SK-N-SH (cell line): ENCODE measurements at regions not wholly inside any gene's neighbourhood (a gene's known extent, or its start where the extent isn't known, plus 50 kb on each side); places are given as distances from the start of the nearest gene placed in this dataset.

Experiments used
- CTCF ChIA-PET: fragments of 300-600, 350-600 bp; formaldehyde crosslinking; extraction: SDS; loops from one replicate; lab custom pipeline; 2021; lab: Yijun Ruan, JAX
- POLR2A ChIA-PET: fragments of 350-600 bp; sonication (Branson Sonifier 250); formaldehyde crosslinking; extraction: SDS; loops from one replicate; lab custom pipeline; 2020; ENCODE audit warnings: antibody characterized with exemption, inconsistent platforms; lab: Yijun Ruan, JAX
- DNase-seq: peaks from one replicate; pipeline ENCODE4 v3.0.0; 2012
- H2AFZ ChIP-seq: fragments of 200-600 bp; sonication (generic); 2 replicates; pipeline ENCODE4 v1.8.1; 2016; ENCODE audit warnings: antibody characterized with exemption, mild to moderate bottlenecking, low read depth
- H3F3A ChIP-seq: fragments of 200-600 bp; sonication (generic); replicated peaks from 2 replicates; pipeline ENCODE3; 2016; ENCODE audit warnings: antibody characterized with exemption, mild to moderate bottlenecking; ENCODE audit not compliant: insufficient read depth
- H3K27ac ChIP-seq, 2 experiments: fragments of 200-500 bp in 1 of 2; fragments of 200-600 bp in 1 of 2; sonication (Bioruptor generic) in 1 of 2; sonication (generic), shearing (Covaris generic) in 1 of 2; 2 replicates each; pipeline versions ENCODE4 v1.5.1 to v1.6.1; 2014 to 2016; ENCODE audit warnings: low read depth in 2 of 2, inconsistent platforms in 1 of 2, low read length in 1 of 2, mild to moderate bottlenecking in 1 of 2, mixed read lengths in 1 of 2
- H3K27me3 ChIP-seq: fragments of 200-600 bp; sonication (generic), shearing (Covaris generic); 2 replicates; pipeline ENCODE4 v1.6.1; 2016; ENCODE audit warnings: mixed run types; ENCODE audit not compliant: insufficient read depth
- H3K36me3 ChIP-seq, 2 experiments: fragments of 200-500 bp in 1 of 2; fragments of 200-600 bp in 1 of 2; sonication (Bioruptor generic) in 1 of 2; sonication (generic) in 1 of 2; replicated peaks in 1 of 2; 2 replicates each; pipeline versions ENCODE3 to v1.5.1; 2014 to 2016; ENCODE audit warnings: low read length in 1 of 2, mild to moderate bottlenecking in 1 of 2; ENCODE audit not compliant: insufficient read depth in 2 of 2, control insufficient read depth in 1 of 2
- H3K4me1 ChIP-seq, 2 experiments: fragments of 200-500 bp in 1 of 2; fragments of 200-600 bp in 1 of 2; sonication (Bioruptor generic) in 1 of 2; sonication (generic), shearing (Covaris generic) in 1 of 2; 2 replicates each; pipeline versions ENCODE4 v1.5.1 to v1.6.1; 2014 to 2016; ENCODE audit warnings: low read depth in 1 of 2, low read length in 1 of 2, mixed run types in 1 of 2; ENCODE audit not compliant: insufficient read depth in 2 of 2, control insufficient read depth in 1 of 2
- H3K4me2 ChIP-seq: fragments of 200-600 bp; sonication (generic), shearing (Covaris generic); 2 replicates; pipeline ENCODE4 v1.6.1; 2017; ENCODE audit warnings: mixed run types
- H3K4me3 ChIP-seq, 2 experiments: fragments of 200-500 bp in 1 of 2; fragments of 200-600 bp in 1 of 2; sonication (Bioruptor generic) in 1 of 2; sonication (generic), shearing (Covaris generic) in 1 of 2; 2 replicates each; pipeline versions ENCODE4 v1.5.1 to v1.8.1; 2014 to 2016; ENCODE audit warnings: low read depth in 2 of 2, inconsistent platforms in 1 of 2, low read length in 1 of 2, mild to moderate bottlenecking in 1 of 2, mixed read lengths in 1 of 2, moderate library complexity in 1 of 2
- H3K79me2 ChIP-seq: fragments of 200-600 bp; sonication (generic); 2 replicates; pipeline ENCODE4 v1.8.1; 2017; ENCODE audit warnings: mild to moderate bottlenecking; ENCODE audit not compliant: insufficient read depth
- H3K9ac ChIP-seq: fragments of 200-600 bp; sonication (generic); 2 replicates; pipeline ENCODE4 v1.6.1; 2017; ENCODE audit warnings: mixed run types
- H3K9me2 ChIP-seq: fragments of 200-600 bp; sonication (generic); 2 replicates; pipeline ENCODE4 v1.6.1; 2017; ENCODE audit warnings: mixed run types
- H3K9me3 ChIP-seq: fragments of 200-600 bp; sonication (generic); 2 replicates; pipeline ENCODE4 v1.6.1; 2017; ENCODE audit warnings: mixed run types, mild to moderate bottlenecking, moderate library complexity
- H4K20me1 ChIP-seq: fragments of 200-600 bp; sonication (generic); 2 replicates; pipeline ENCODE4 v1.6.1; 2017; ENCODE audit warnings: mild to moderate bottlenecking, mixed run types; ENCODE audit not compliant: insufficient read depth
- CTCF ChIP-seq: fragments of 200-600 bp; sonication (generic); IDR thresholded peaks from 2 replicates; pipeline ENCODE4 v1.6.1; 2017; ENCODE audit warnings: antibody characterized with exemption, mild to moderate bottlenecking, moderate library complexity
- ELF1 ChIP-seq: IDR thresholded peaks from 2 replicates; pipeline ENCODE4 v1.4.0; 2012
- EP300 ChIP-seq, 2 experiments: IDR thresholded peaks; 2 replicates each; pipeline versions ENCODE4 v1.4.0 to v1.6.1; 2012; ENCODE audit warnings: borderline replicate concordance in 1 of 2, low read depth in 1 of 2, low read length in 1 of 2
- EZH2phosphoT487 ChIP-seq: fragments of 200-600 bp; sonication (generic); IDR thresholded peaks from 2 replicates; pipeline ENCODE4 v1.6.1; 2017; ENCODE audit warnings: low read depth, mixed run types, mild to moderate bottlenecking, antibody characterized with exemption, moderate library complexity, borderline replicate concordance
- FOSL2 ChIP-seq: IDR thresholded peaks from 2 replicates; pipeline ENCODE4 v1.4.0; 2012; ENCODE audit warnings: low read depth, mild to moderate bottlenecking, moderate library complexity, borderline replicate concordance
- FOXJ3 ChIP-seq: sonication (generic); formaldehyde crosslinking; IDR thresholded peaks from 2 replicates; pipeline ENCODE4 v1.5.1; 2020; ENCODE audit warnings: mild to moderate bottlenecking, missing genetic modification reagents
- FOXM1 ChIP-seq: IDR thresholded peaks from 2 replicates; pipeline ENCODE4 v1.4.0; 2012; ENCODE audit warnings: low read depth, mild to moderate bottlenecking
- GABPA ChIP-seq: IDR thresholded peaks from 2 replicates; pipeline ENCODE4 v1.4.0; 2012; ENCODE audit warnings: low read depth, mild to moderate bottlenecking
- IRF3 ChIP-seq: fragments of 150-350 bp; IDR thresholded peaks from 2 replicates; pipeline ENCODE4 v1.6.1; 2016; ENCODE audit warnings: mild to moderate bottlenecking, low read depth, low read length
- JUND ChIP-seq: IDR thresholded peaks from 2 replicates; pipeline ENCODE4 v1.4.0; 2012
- MAX ChIP-seq: IDR thresholded peaks from 2 replicates; pipeline ENCODE4 v1.4.0; 2012; ENCODE audit warnings: low read depth
- MEF2A ChIP-seq: IDR thresholded peaks from 2 replicates; pipeline ENCODE4 v1.4.0; 2012; ENCODE audit warnings: low read depth, borderline replicate concordance
- MXI1 ChIP-seq: IDR thresholded peaks from 2 replicates; pipeline ENCODE4 v1.6.1; 2012; ENCODE audit warnings: mild to moderate bottlenecking, low read depth, low read length, improper control_type of control experiment
- NFIC ChIP-seq: IDR thresholded peaks from 2 replicates; pipeline ENCODE4 v1.4.0; 2012; ENCODE audit warnings: borderline replicate concordance
- POLR2AphosphoS5 ChIP-seq: IDR thresholded peaks from 2 replicates; pipeline ENCODE4 v1.6.1; 2012; ENCODE audit warnings: low read depth, low read length
- RAD21 ChIP-seq: IDR thresholded peaks from 2 replicates; pipeline ENCODE4 v1.6.1; 2012; ENCODE audit warnings: mild to moderate bottlenecking, low read length
- RCOR1 ChIP-seq: fragments of 150-350 bp; IDR thresholded peaks from 2 replicates; pipeline ENCODE4 v1.6.1; 2017; ENCODE audit warnings: antibody characterized with exemption, low read length
- RFX5 ChIP-seq: IDR thresholded peaks from 2 replicates; pipeline ENCODE4 v1.6.1; 2012; ENCODE audit warnings: mild to moderate bottlenecking, improper control_type of control experiment, low read length
- RXRA ChIP-seq: IDR thresholded peaks from 2 replicates; pipeline ENCODE4 v1.4.0; 2012; ENCODE audit warnings: low read depth, mild to moderate bottlenecking, borderline replicate concordance
- SIN3A ChIP-seq: IDR thresholded peaks from 2 replicates; pipeline ENCODE4 v1.6.1; 2012; ENCODE audit warnings: low read depth, mild to moderate bottlenecking, low read length, moderate library complexity, borderline replicate concordance
- SMC3 ChIP-seq: IDR thresholded peaks from 2 replicates; pipeline ENCODE4 v1.6.1; 2012; ENCODE audit warnings: low read depth, low read length, improper control_type of control experiment
- TEAD4 ChIP-seq: IDR thresholded peaks from 2 replicates; pipeline ENCODE4 v1.4.0; 2012; ENCODE audit warnings: mild to moderate bottlenecking, borderline replicate concordance; ENCODE audit not compliant: insufficient read depth
- WGBS: methylation state at CpG from one replicate; pipeline ENCODE4 v1.1.6; 2017; ENCODE audit warnings: low lambda C conversion rate; 5-methylcytosine and 5-hydroxymethylcytosine counted together

- no peak for TF ChIP-seq IRF3
- no peak for TF ChIP-seq RCOR1
- no peak for TF ChIP-seq NFIC
- no peak for TF ChIP-seq POLR2AphosphoS5
These were observed 663.4 kb downstream of the SLC16A7 start (continued) for GRCh38 chr12:60259225-60259624.

GRCh38 chr12:60262378-60262777 is 666.5 kb downstream of the SLC16A7 start:
- no peak overlapping the region for H3K4me3 ChIP-seq
- H3K27me3 ChIP-seq = no peaks in the 10 kb centered on the region
- H3K79me2 ChIP-seq = no peaks in the 10 kb centered on the region
- TF ChIP-seq RAD21 = no peak
- TF ChIP-seq SIN3A = no peak
- TF ChIP-seq MEF2A = no peak
- no peak for TF ChIP-seq EZH2phosphoT487
- TF ChIP-seq RFX5 = no peak
- TF ChIP-seq RXRA = no peak
- TF ChIP-seq RCOR1 = no peak
- no peaks in the 10 kb centered on the region for H3K9me3 ChIP-seq
- H3K4me2 ChIP-seq = no peak overlapping the region
- WGBS = 10% methylated on average over 4 of the region's 4 CpGs
- no peaks in the 10 kb centered on the region for H3F3A ChIP-seq
- no peaks in the 10 kb centered on the region for H3K36me3 ChIP-seq
- no peaks in the 10 kb centered on the region for H3K9me2 ChIP-seq
- H2AFZ ChIP-seq = no peak overlapping the region
- H3K9ac ChIP-seq = no peak overlapping the region
- no peak overlapping the region for H3K27ac ChIP-seq
- ChIA-PET POLR2A (no interaction called here), CTCF (no interaction called here)
- H4K20me1 ChIP-seq = no peaks in the 10 kb centered on the region
- H3K4me1 ChIP-seq = no peaks in the 10 kb centered on the region
- DNase-seq = no peak

- no peaks in the 10 kb centered on the region for H3K9me3 ChIP-seq
- H3K79me2 ChIP-seq = no peaks in the 10 kb centered on the region
- H3K4me2 ChIP-seq = no peak overlapping the region
- no peaks in the 10 kb centered on the region for H3K36me3 ChIP-seq
- no peaks in the 10 kb centered on the region for H3K9me2 ChIP-seq
- no peaks in the 10 kb centered on the region for H3K4me1 ChIP-seq
- no peak overlapping the region for H3K4me3 ChIP-seq
- no peak overlapping the region for H3K9ac ChIP-seq
- TF ChIP-seq MAX = no peak
- no peak for TF ChIP-seq NFIC
- no peak for TF ChIP-seq MXI1
- TF ChIP-seq ELF1 = no peak
- no peak for TF ChIP-seq EP300 (IDR thresholded peaks at IDR 0.05; ENCODE audit: borderline replicate concordance in 1 of 2, low read depth in 1 of 2, low read length in 1 of 2)
- no peak for TF ChIP-seq RFX5
- TF ChIP-seq POLR2AphosphoS5 = no peak
- no peak for TF ChIP-seq FOXJ3 (CRISPR knock-in tag)
- TF ChIP-seq FOXM1 = no peak
- no peak for TF ChIP-seq CTCF
- TF ChIP-seq JUND = no peak
- no peak for TF ChIP-seq SMC3
- no peak for TF ChIP-seq TEAD4
- no peak for TF ChIP-seq FOSL2
- TF ChIP-seq EZH2phosphoT487 = no peak
- no peak for TF ChIP-seq SIN3A
- no peak for TF ChIP-seq GABPA
- no peak for TF ChIP-seq RAD21
- TF ChIP-seq, all 33 proteins: peak for 0
- Histone ChIP-seq H3F3A (no peaks in the 10 kb centered on the region), H2AFZ (no peak overlapping the region), H3K27me3 (no peaks in the 10 kb centered on the region), H4K20me1 (no peaks in the 10 kb centered on the region), H3K27ac (no peak overlapping the region)
- no peak for DNase-seq
- ChIA-PET POLR2A (no interaction called here), CTCF (no interaction called here)
These were observed 667.3 kb downstream of the SLC16A7 start for GRCh38 chr12:60263161-60263560.
